Ascending aorta (tissue), 2 donors: ENCODE measurements at regions not wholly inside any gene's neighbourhood (a gene's known extent, or its start where the extent isn't known, plus 50 kb on each side); places are given as distances from the start of the nearest gene placed in this dataset.

Experiments used
- DNase-seq, 2 donors: peaks; one replicate each; pipeline ENCODE4 v3.0.0-alpha.2; 2019; ENCODE audit warnings: low spot score in 2 of 2
- H3K27ac ChIP-seq, 2 donors: fragments of 200-600 bp; sonication (generic); one replicate each; pipeline ENCODE4 v1.5.1; 2016 to 2017; ENCODE audit warnings: mild to moderate bottlenecking in 1 of 2
- H3K27me3 ChIP-seq: fragments of 200-600 bp; sonication (generic); one replicate; pipeline ENCODE4 v1.5.1; 2017
- H3K36me3 ChIP-seq, 2 donors: fragments of 200-600 bp; sonication (generic); one replicate each; pipeline ENCODE4 v1.5.1; 2016
- H3K4me1 ChIP-seq, 2 donors: fragments of 200-600 bp; sonication (generic); one replicate each; pipeline ENCODE4 v1.5.1; 2016 to 2017; ENCODE audit warnings: mild to moderate bottlenecking in 1 of 2
- H3K4me3 ChIP-seq, 2 donors: fragments of 200-600 bp; sonication (generic); one replicate each; pipeline ENCODE4 v1.5.1; 2016 to 2017; ENCODE audit warnings: mild to moderate bottlenecking in 1 of 2
- H3K9me3 ChIP-seq, 2 donors: fragments of 200-600 bp; sonication (generic); one replicate each; pipeline ENCODE4 v1.5.1; 2016
- intact Hi-C: fragments of 100-400 bp; cut with DNase I; formaldehyde crosslinking; loops from one replicate; pipeline ENCODE4 v1.15.1; 2023
- TF ChIP-seq, protein P1 (sequence below), 3 experiments: fragments of 200-600 bp in 2 of 3; fragments of 450-650 bp in 1 of 3; sonication (generic) in 2 of 3; IDR thresholded peaks; one replicate each; pipeline ENCODE4 v1.5.1; 2016 to 2019; ENCODE audit warnings: antibody characterized with exemption in 3 of 3, mild to moderate bottlenecking in 1 of 3, moderate library complexity in 1 of 3

DNA sequence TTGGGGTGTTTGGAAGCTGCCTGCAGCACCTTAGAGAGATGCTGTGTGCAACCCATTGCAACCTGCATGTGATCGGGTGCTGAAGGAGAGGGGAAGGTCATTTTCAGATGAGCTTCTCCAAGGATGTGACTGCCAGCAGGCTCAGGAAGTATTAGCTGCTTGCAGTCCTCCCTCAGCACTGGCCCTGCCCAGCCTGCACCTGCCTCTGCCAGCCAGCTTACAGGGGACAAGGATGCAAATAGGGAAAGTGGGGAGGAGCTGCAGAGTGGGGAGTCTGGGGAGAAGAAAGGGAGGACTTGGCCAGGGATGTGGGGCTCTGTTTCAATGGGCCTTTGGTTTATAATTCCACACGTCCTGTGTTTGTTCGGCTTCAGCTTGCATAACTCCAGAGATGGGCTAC, 254.5 kb downstream of the RRAGC start:
- intact Hi-C loops: no loop called here
- TF ChIP-seq, protein P1, sequence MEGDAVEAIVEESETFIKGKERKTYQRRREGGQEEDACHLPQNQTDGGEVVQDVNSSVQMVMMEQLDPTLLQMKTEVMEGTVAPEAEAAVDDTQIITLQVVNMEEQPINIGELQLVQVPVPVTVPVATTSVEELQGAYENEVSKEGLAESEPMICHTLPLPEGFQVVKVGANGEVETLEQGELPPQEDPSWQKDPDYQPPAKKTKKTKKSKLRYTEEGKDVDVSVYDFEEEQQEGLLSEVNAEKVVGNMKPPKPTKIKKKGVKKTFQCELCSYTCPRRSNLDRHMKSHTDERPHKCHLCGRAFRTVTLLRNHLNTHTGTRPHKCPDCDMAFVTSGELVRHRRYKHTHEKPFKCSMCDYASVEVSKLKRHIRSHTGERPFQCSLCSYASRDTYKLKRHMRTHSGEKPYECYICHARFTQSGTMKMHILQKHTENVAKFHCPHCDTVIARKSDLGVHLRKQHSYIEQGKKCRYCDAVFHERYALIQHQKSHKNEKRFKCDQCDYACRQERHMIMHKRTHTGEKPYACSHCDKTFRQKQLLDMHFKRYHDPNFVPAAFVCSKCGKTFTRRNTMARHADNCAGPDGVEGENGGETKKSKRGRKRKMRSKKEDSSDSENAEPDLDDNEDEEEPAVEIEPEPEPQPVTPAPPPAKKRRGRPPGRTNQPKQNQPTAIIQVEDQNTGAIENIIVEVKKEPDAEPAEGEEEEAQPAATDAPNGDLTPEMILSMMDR (IDR thresholded peaks at IDR 0.05): no peak
- no peaks in the 10 kb centered on the region for H3K36me3 ChIP-seq
- H3K4me1 ChIP-seq: no peaks in the 10 kb centered on the region
- no peak overlapping the region for H3K27ac ChIP-seq
- DNase-seq: peak in 1 of 2 donors; percentile 19
- no peaks in the 10 kb centered on the region for H3K9me3 ChIP-seq
- no peaks in the 10 kb centered on the region for H3K27me3 ChIP-seq
- H3K4me3 ChIP-seq: no peak overlapping the region

DNA sequence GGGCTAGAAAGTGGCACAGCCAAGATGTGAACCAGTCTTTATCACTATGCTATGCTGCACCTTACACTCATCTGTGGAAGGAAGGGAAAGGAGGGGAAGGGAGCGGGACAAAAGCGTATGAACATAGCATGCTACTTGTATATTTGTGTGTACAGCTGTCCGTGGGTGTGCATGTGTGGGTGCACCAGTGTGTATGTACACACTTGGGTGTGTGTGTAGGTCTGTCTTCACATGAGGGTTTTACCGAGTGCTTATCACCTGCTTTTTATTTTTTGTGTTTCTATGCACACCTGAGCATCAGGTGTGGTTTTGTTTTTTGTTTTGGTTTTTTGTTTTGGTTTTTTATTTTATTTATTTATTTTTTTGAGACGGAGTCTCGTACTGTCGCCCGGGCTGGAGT, 255.7 kb downstream of the RRAGC start:
- Histone ChIP-seq H3K9me3 (no peaks in the 10 kb centered on the region), H3K4me3 (no peak overlapping the region), H3K36me3 (no peaks in the 10 kb centered on the region), H3K4me1 (no peaks in the 10 kb centered on the region), H3K27ac (no peak overlapping the region), H3K27me3 (no peaks in the 10 kb centered on the region)
- peak in 1 of 2 donors; percentile 2 for DNase-seq
- TF ChIP-seq, protein P1 (IDR thresholded peaks at IDR 0.05): no peak
- intact Hi-C loops: no loop called here

DNA sequence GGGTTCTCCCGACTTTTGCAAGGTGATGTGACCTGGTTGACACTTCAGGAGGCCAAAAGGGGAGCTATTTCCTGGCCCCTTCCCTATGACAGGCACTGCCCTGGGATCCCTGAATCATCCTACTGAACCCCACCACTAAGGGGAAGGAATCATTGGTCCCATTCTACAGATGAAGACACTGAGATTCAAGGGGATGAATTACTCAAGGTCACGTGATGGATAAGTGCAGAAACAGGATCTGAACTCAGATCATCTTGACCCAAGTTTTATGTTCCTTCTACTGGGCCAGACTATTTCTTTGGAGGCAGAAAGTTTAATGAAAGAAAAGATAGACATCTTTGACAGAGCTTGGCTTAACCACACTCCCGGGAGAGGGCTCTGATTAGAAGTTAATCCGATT, 258.7 kb downstream of the RRAGC start:
- intact Hi-C loops: no loop called here

DNA sequence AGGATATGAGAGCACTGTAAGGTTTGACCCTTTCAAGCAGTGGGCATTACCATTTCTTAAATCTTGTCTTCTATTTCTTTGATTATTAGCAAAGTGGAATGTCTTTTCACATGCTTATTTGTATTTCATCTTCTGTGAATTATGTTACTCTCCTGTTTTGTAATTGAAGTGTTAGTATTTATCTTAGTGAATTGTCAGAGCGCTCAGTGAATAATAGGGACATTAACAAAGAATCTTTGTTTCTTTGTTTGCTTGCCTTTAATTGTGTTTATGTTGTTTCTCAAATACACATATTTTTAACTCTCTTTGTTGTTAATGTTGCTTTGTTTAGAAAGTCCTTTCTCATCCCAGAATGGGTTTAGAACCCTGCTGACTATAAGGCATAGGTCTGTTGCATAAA, 259.3 kb downstream of the RRAGC start:
- Histone ChIP-seq H3K4me3 (no peak overlapping the region), H3K27ac (no peak overlapping the region), H3K27me3 (no peaks in the 10 kb centered on the region), H3K36me3 (no peaks in the 10 kb centered on the region), H3K4me1 (no peaks in the 10 kb centered on the region), H3K9me3 (no peaks in the 10 kb centered on the region)
- TF ChIP-seq, protein P1 (IDR thresholded peaks at IDR 0.05): no peak
- intact Hi-C loops: no loop called here
- no peak for DNase-seq

More for the DNA sequence above, 258.7 kb downstream of the RRAGC start:
- no peaks in the 10 kb centered on the region for H3K4me1 ChIP-seq
- H3K27ac ChIP-seq: no peak overlapping the region
- H3K9me3 ChIP-seq: no peaks in the 10 kb centered on the region
- no peaks in the 10 kb centered on the region for H3K27me3 ChIP-seq
- TF ChIP-seq, protein P1 (IDR thresholded peaks at IDR 0.05): no peak
- DNase-seq: no peak
- no peaks in the 10 kb centered on the region for H3K36me3 ChIP-seq
- H3K4me3 ChIP-seq: no peak overlapping the region

DNA sequence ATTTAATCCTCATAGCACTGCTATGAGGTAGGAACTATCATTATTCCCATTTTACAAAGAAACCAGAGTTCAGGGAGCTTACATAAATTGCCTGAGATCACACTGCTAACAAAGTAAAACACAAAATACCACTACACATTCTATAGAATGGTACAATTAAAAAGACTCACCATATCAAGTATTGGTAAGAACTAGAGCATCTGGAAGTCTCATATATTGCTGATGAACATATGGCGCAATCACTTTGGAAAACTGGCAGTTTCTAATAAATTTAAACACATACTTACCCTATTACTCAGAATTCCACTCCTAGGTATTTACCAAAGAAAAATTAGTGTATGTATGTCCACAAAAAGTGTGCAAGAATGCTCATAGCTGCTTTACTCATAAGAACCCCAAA, 261.5 kb downstream of the RRAGC start:
- Histone ChIP-seq H3K36me3 (no peaks in the 10 kb centered on the region), H3K9me3 (no peaks in the 10 kb centered on the region), H3K27ac (no peak overlapping the region), H3K4me3 (no peak overlapping the region), H3K27me3 (no peaks in the 10 kb centered on the region), H3K4me1 (no peaks in the 10 kb centered on the region)
- no peak for DNase-seq
- intact Hi-C loops: no loop called here
- TF ChIP-seq, protein P1 (IDR thresholded peaks at IDR 0.05): no peak

DNA sequence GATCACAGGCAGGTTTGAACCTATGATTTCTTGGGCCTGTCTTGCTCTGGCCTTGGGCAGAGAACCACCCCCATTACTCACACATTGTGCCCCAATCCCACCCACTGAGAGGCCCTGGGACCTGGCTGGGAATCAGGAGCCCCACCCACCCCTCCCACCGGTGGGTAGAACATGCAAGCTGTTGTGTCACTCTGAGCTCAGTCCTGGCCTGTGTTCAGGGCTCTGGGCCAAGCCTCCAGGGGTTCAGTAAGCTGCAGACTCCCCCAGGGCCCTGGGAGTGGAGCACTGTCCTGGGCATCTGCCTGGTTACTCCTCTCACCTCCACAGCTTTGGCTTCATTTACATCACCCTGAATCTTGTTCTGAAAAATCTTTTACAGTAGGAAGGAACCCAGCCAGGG, 270.5 kb downstream of the RRAGC start:
- H3K36me3 ChIP-seq: no peaks in the 10 kb centered on the region
- no peak overlapping the region for H3K4me3 ChIP-seq
- no peaks in the 10 kb centered on the region for H3K27me3 ChIP-seq
- H3K27ac ChIP-seq: no peak overlapping the region
- intact Hi-C loops: no loop called here
- no peaks in the 10 kb centered on the region for H3K9me3 ChIP-seq
- TF ChIP-seq, protein P1 (IDR thresholded peaks at IDR 0.05): no peak
- no peak for DNase-seq
- H3K4me1 ChIP-seq: no peaks in the 10 kb centered on the region
